GM12801 (cell line): ENCODE measurements at regions not wholly inside any gene's neighbourhood (a gene's known extent, or its start where the extent isn't known, plus 50 kb on each side); places are given as distances from the start of the nearest gene placed in this dataset.

ENCODE experiments used
- TF ChIP-seq, protein P1 (sequence below): IDR thresholded peaks from one replicate; pipeline ENCODE4 v1.5.1; 2011; ENCODE audit warnings: control low read depth; ENCODE audit not compliant: insufficient read length; ENCODE audit errors: extremely low read depth

DNA sequence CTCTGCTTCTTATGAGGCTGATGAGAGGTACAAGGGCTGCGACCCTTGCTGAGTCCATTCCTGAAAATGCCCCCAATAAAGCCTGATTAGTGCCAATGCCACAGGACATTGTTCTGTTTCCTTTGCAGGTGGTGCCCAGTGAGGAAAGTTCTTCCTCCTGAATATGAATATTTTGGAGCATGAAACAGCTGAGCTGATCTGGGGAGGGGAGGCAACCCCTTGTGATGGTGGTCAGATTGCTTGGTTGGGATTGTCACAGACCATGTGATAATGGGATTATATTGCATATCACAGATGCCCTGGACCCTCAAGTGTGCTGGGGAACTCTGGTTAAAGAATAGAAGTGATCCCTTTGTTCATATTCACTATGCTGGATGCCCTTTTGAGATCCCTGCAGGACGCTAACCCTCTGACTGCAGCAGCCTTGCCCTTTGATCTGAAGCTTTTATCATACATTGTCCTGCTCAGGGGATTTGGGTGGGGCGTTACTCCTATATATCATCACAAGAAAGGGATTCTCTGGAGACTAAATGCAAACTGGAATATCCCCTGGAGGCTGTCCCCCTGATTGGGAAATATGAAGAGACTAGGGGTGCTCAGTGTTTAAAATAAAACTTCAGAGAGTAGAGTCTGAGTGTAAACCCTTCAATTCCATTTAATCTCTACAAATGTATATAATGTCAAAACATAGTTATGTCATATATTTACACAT, 76.9 kb upstream of the TOP3B start:
- TF ChIP-seq, protein P1, sequence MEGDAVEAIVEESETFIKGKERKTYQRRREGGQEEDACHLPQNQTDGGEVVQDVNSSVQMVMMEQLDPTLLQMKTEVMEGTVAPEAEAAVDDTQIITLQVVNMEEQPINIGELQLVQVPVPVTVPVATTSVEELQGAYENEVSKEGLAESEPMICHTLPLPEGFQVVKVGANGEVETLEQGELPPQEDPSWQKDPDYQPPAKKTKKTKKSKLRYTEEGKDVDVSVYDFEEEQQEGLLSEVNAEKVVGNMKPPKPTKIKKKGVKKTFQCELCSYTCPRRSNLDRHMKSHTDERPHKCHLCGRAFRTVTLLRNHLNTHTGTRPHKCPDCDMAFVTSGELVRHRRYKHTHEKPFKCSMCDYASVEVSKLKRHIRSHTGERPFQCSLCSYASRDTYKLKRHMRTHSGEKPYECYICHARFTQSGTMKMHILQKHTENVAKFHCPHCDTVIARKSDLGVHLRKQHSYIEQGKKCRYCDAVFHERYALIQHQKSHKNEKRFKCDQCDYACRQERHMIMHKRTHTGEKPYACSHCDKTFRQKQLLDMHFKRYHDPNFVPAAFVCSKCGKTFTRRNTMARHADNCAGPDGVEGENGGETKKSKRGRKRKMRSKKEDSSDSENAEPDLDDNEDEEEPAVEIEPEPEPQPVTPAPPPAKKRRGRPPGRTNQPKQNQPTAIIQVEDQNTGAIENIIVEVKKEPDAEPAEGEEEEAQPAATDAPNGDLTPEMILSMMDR, result no peak

DNA sequence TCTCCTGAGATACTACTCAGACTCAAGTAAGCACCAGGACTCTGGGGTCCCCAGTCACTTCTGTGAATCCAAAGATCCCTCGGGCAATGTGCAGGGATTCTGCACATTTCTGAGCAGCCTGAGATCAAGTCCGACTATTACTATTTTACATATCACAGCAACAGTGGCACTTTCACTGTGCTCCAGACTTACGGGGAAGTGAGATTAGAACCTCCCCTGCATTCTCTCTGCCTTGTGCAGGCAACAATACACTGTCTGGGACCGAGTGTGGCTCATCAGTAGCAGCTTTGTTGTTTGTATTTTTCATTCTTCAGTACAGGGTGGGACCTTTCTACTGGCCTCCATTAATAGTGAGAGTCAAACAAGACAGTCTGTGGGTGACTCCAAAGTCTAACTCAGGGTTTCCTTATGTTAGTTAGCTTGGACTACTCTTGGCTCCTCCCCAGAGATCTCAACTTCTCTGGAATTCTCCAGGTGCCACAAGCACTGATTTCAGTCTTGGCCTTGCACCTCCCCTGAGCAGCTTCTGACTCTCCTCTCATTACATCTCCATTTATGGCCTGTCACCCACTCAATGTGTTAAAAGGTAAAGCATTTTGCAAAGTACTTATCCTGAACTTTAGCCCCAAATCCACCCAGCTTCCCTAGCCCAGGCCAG, 76.2 kb upstream of the TOP3B start:
- TF ChIP-seq, protein P1, result no peak

DNA sequence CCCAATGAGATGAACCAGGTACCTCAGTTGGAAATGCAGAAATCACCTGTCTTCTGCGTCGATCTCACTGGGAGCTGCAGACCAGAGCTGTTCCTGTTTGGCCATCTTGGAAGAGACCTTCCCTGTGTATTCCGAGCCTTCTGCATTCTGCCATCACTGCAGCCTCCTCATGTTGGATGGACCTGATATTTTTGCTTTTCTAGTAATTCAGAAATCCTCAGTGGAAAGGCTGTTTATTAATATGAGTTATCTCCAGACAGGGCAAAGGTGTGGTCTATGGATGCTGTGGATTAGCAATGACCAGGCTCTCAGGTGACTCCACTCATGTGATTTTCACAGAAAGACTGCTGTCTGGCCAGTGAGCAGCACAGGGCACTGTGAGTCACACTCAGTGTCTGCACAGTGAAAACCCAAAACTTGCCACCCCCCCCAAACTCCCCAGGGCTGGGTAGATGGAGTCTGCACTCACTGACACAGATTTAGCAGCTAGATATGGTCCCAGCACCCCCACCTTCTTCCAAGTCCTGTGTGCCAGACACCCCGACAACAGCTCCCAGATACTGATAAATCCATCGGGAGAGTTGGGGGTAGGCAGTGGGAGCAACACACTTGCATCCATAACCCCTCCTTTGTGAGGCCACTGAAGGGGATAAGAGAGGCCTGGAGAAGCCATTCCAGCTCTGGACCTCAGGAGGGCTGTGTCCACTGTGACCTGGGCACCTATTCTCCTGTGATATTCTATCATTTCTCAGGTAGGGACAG, 75.2 kb upstream of the TOP3B start:
- TF ChIP-seq, protein P1, result no peak

DNA sequence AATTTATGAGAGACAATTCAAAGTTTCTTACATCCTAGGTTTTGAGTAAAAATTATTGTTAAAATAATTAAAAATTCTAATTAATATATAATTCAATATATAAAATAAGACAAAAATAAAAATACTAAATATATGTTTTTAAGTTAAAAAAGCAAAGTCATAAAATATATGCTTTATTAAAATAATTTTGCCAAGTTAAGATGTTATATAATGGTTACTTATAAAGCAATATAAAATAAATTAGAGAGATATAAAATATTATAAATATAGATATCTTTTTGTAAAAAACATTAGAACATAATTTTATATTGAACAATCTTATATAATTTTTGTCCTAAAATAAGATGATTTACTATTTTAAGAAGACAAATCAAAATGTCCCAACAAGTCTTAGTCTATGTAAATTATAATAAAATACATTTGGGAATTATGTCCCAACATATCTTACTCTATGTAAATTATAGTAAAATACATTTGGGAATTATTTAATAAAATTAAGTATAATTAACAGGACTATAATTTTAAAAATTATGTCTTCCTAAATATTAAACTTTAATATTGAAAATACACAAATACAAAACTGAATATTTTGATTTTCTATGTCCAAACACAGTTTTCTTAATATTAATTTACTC, 67.7 kb upstream of the TOP3B start:
- TF ChIP-seq, protein P1, result no peak

DNA sequence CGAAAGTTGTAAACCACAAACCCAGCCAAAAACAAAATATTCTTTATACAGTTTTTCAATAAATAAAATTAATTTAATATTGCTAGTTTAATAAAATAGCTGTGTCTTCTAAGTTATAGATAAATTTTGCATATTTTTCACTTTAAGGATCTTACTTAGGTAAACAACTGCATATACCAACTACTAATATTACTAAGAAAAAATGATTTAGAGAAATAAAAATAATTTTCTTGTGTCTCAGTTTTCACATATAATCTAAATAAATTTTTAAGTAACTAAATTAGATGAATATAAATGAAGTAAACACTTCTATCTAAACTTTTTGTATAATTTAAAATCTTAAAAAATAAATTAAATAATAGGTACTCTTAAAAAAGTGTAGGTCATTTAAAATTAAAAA, 67.1 kb upstream of the TOP3B start:
- TF ChIP-seq, protein P1, result no peak

DNA sequence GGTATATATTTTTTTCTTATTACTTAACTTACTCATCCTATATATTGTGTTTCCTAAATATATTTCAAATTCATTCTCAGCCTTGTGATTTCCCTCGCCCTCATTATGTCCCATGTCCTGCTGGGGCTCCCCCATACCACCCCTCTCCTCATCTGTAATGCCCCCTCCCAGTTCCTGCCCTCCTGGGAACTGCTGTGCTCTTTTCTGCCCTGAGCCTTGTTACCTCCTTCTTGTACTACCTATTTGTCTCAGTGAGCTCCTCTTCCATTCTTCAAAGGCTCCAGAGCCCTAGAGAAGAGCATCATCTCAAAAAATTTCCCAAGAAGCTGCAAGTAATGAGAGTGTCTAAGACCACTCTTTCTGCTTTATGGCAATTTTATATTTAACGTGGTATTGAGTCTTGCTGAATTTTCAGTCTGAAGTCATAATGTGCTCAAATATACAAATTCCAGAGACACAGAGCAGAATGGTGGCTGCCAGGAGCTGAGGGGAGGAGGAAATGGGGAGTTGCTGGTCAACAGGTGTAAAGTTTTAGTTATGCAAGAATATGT, 66.5 kb upstream of the TOP3B start:
- TF ChIP-seq, protein P1, result no peak

DNA sequence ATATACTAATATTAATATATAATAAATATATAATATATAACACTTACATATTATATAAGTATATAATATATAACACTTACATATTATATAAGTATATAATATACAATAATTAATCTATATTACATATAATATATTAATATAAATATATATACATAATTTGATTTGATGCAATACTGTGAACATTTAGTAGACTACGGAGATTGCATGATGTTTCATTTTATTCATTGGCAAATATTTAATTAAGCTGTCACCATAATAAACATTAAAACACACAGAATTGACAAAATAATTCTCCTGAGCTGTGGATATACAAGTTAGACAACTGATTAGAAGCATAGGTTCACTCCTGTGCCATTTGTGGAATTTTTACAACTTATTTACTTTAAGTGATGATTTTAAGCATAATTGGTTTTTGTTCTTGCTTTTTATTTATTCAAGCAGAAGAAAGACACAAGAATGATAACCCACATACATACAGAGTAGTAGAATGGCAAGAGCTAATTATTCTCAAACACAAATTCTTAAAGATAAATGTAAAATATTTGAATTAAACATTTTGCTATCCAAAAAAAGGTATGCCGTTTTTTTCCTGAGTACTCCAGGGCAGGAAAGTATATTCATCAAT, 65.8 kb upstream of the TOP3B start:
- TF ChIP-seq, protein P1, result no peak
